ENCODE measurements at regions not wholly inside any gene's neighbourhood (a gene's known extent, or its start where the extent isn't known, plus 50 kb on each side); places are given as distances from the start of the nearest gene placed in this dataset.

- intact Hi-C loops (cut with micrococcal nuclease; ENCODE audit: unreplicated experiment): no loop called here
- Mint-ChIP-seq H3K4me1 (ENCODE audit: low read depth, unreplicated experiment) (no peaks in the 10 kb centered on the region), H3K36me3 (ENCODE audit: insufficient read depth, unreplicated experiment) (no peaks in the 10 kb centered on the region), H3K27me3 (ENCODE audit: unreplicated experiment) (peaks cover 22% of the 10 kb centered on the region), H3K27ac (ENCODE audit: unreplicated experiment) (no peak overlapping the region), H3K9me3 (ENCODE audit: low read depth, unreplicated experiment) (no peaks in the 10 kb centered on the region), H3K4me3 (ENCODE audit: low read depth, unreplicated experiment) (no peak overlapping the region)
- CTCF ChIA-PET: interaction anchor here (0.6 kb wide), 1 partner anchor 1533 kb away, joined by 3 read pairs; no protein-coding TSS in a partner anchor
- no peak for DNase-seq
- BruUV-seq (replicated peaks): no TSS peak
- TF ChIP-seq, protein P1, sequence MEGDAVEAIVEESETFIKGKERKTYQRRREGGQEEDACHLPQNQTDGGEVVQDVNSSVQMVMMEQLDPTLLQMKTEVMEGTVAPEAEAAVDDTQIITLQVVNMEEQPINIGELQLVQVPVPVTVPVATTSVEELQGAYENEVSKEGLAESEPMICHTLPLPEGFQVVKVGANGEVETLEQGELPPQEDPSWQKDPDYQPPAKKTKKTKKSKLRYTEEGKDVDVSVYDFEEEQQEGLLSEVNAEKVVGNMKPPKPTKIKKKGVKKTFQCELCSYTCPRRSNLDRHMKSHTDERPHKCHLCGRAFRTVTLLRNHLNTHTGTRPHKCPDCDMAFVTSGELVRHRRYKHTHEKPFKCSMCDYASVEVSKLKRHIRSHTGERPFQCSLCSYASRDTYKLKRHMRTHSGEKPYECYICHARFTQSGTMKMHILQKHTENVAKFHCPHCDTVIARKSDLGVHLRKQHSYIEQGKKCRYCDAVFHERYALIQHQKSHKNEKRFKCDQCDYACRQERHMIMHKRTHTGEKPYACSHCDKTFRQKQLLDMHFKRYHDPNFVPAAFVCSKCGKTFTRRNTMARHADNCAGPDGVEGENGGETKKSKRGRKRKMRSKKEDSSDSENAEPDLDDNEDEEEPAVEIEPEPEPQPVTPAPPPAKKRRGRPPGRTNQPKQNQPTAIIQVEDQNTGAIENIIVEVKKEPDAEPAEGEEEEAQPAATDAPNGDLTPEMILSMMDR (IDR thresholded peaks at IDR 0.05; ENCODE audit: unreplicated experiment): no peak
These were observed 194.2 kb upstream of the MEX3C start for GRCh38 chr18:51391731-51392130.

- Mint-ChIP-seq H3K36me3 (ENCODE audit: insufficient read depth, unreplicated experiment) (no peaks in the 10 kb centered on the region), H3K4me3 (ENCODE audit: low read depth, unreplicated experiment) (no peak overlapping the region), H3K27me3 (ENCODE audit: unreplicated experiment) (peaks cover 1% of the 10 kb centered on the region), H3K9me3 (ENCODE audit: low read depth, unreplicated experiment) (no peaks in the 10 kb centered on the region), H3K27ac (ENCODE audit: unreplicated experiment) (no peak overlapping the region), H3K4me1 (ENCODE audit: low read depth, unreplicated experiment) (no peaks in the 10 kb centered on the region)
- no TSS peak for BruUV-seq (replicated peaks)
- CTCF ChIA-PET: no interaction called here
- no peak for DNase-seq
- TF ChIP-seq, protein P1 (IDR thresholded peaks at IDR 0.05; ENCODE audit: unreplicated experiment): no peak
- intact Hi-C loops (cut with micrococcal nuclease; ENCODE audit: unreplicated experiment): no loop called here
These were observed 200.0 kb upstream of the MEX3C start for GRCh38 chr18:51397347-51397962.

- Mint-ChIP-seq H3K36me3 (ENCODE audit: insufficient read depth, unreplicated experiment) (no peaks in the 10 kb centered on the region), H3K9me3 (ENCODE audit: low read depth, unreplicated experiment) (no peaks in the 10 kb centered on the region), H3K4me1 (ENCODE audit: low read depth, unreplicated experiment) (no peaks in the 10 kb centered on the region), H3K27me3 (ENCODE audit: unreplicated experiment) (no peaks in the 10 kb centered on the region), H3K4me3 (ENCODE audit: low read depth, unreplicated experiment) (no peak overlapping the region), H3K27ac (ENCODE audit: unreplicated experiment) (no peak overlapping the region)
- BruUV-seq (replicated peaks): no TSS peak
- TF ChIP-seq, protein P1 (IDR thresholded peaks at IDR 0.05; ENCODE audit: unreplicated experiment): no peak
- no peak for DNase-seq
- intact Hi-C loops (cut with micrococcal nuclease; ENCODE audit: unreplicated experiment): no loop called here
- CTCF ChIA-PET: no interaction called here
These were observed 200.6 kb upstream of the MEX3C start for GRCh38 chr18:51398104-51398503.

GRCh38 chr18:51399491-51400122, 202.1 kb upstream of the MEX3C start:
- DNase-seq: no peak
- no peak overlapping the region for H3K4me3 Mint-ChIP-seq (ENCODE audit: low read depth, unreplicated experiment)
- H3K27me3 Mint-ChIP-seq (ENCODE audit: unreplicated experiment): no peaks in the 10 kb centered on the region
- no peaks in the 10 kb centered on the region for H3K36me3 Mint-ChIP-seq (ENCODE audit: insufficient read depth, unreplicated experiment)
- H3K9me3 Mint-ChIP-seq (ENCODE audit: low read depth, unreplicated experiment): no peaks in the 10 kb centered on the region
- no TSS peak for BruUV-seq (replicated peaks)
- TF ChIP-seq, protein P1 (IDR thresholded peaks at IDR 0.05; ENCODE audit: unreplicated experiment): no peak
- H3K4me1 Mint-ChIP-seq (ENCODE audit: low read depth, unreplicated experiment): no peaks in the 10 kb centered on the region
- no peak overlapping the region for H3K27ac Mint-ChIP-seq (ENCODE audit: unreplicated experiment)
- CTCF ChIA-PET: no interaction called here
- intact Hi-C loops (cut with micrococcal nuclease; ENCODE audit: unreplicated experiment): no loop called here

Data from Calu3 (cell line).